CMK (cell line): ENCODE measurements at regions not wholly inside any gene's neighbourhood (a gene's known extent, or its start where the extent isn't known, plus 50 kb on each side); places are given as distances from the start of the nearest gene placed in this dataset.
"Not testable (repeated sequence)": the region's sequence is repeated elsewhere in the genome, so short reads cannot be mapped to it uniquely, and the experiment has no call there.

Experiments
- DNase-seq: peaks from one replicate; pipeline ENCODE4 v3.0.0-alpha.2; 2010; ENCODE audit warnings: low read depth

- no peak for DNase-seq
These were observed 545.6 kb downstream of the TRAM1L1 start for GRCh38 chr4:116539744-116540143.

- no peak for DNase-seq
These were observed 547.5 kb downstream of the TRAM1L1 start for GRCh38 chr4:116537828-116538227.

GRCh38 chr4:116536024-116536423 is 549.4 kb downstream of the TRAM1L1 start:
- DNase-seq = not testable (repeated sequence)

GRCh38 chr4:116531870-116532269 is 553.5 kb downstream of the TRAM1L1 start:
- peak; percentile 47 for DNase-seq

GRCh38 chr4:116531026-116531425 is 554.4 kb downstream of the TRAM1L1 start:
- DNase-seq = no peak

- DNase-seq = no peak
These were observed 555.3 kb downstream of the TRAM1L1 start for GRCh38 chr4:116530048-116530447.

GRCh38 chr4:116529129-116529528 is 556.2 kb downstream of the TRAM1L1 start:
- DNase-seq = no peak

GRCh38 chr4:116522922-116523321 is 562.5 kb downstream of the TRAM1L1 start:
- no peak for DNase-seq

- no peak for DNase-seq
These were observed 564.5 kb downstream of the TRAM1L1 start for GRCh38 chr4:116520886-116521285.

GRCh38 chr4:116516711-116517110 is 568.7 kb downstream of the TRAM1L1 start:
- no peak for DNase-seq

- DNase-seq = no peak
These were observed 569.4 kb downstream of the TRAM1L1 start for GRCh38 chr4:116515959-116516358.

- DNase-seq = no peak
These were observed 572.8 kb downstream of the TRAM1L1 start for GRCh38 chr4:116512552-116512951.

- DNase-seq = no peak
These were observed 583.4 kb downstream of the TRAM1L1 start for GRCh38 chr4:116501954-116502353.

- DNase-seq = no peak
These were observed 585.2 kb downstream of the TRAM1L1 start for GRCh38 chr4:116500225-116500624.

- no peak for DNase-seq
These were observed 595.6 kb downstream of the TRAM1L1 start for GRCh38 chr4:116489739-116490138.

GRCh38 chr4:116486401-116486800 is 599.0 kb downstream of the TRAM1L1 start:
- no peak for DNase-seq

GRCh38 chr4:116480546-116480945 is 604.8 kb downstream of the TRAM1L1 start:
- DNase-seq = no peak

GRCh38 chr4:116478343-116478742 is 607.0 kb downstream of the TRAM1L1 start:
- no peak for DNase-seq

GRCh38 chr4:116469582-116469981 is 615.8 kb downstream of the TRAM1L1 start:
- DNase-seq = no peak

GRCh38 chr4:116453127-116453526 is 632.2 kb downstream of the TRAM1L1 start:
- DNase-seq = no peak

- no peak for DNase-seq
These were observed 635.6 kb downstream of the TRAM1L1 start for GRCh38 chr4:116449764-116450163.

- no peak for DNase-seq
These were observed 641.3 kb downstream of the TRAM1L1 start for GRCh38 chr4:116444117-116444516.

GRCh38 chr4:116438981-116439729 is 646.2 kb downstream of the TRAM1L1 start:
- DNase-seq = no peak

GRCh38 chr4:116438417-116438816 is 647.0 kb downstream of the TRAM1L1 start:
- no peak for DNase-seq
